ENCODE measurements at regions not wholly inside any gene's neighbourhood (a gene's known extent, or its start where the extent isn't known, plus 50 kb on each side); places are given as distances from the start of the nearest gene placed in this dataset.
"Not testable (repeated sequence)": the region's sequence is repeated elsewhere in the genome, so short reads cannot be mapped to it uniquely, and the experiment has no call there.

GRCh38 chr5:2865856-2866255 lies 114.4 kb upstream of the IRX2 start:
- ChIA-PET POLR2A (no interaction called here), CTCF (no interaction called here)
- Mint-ChIP-seq H3K36me3 (ENCODE audit: low read depth) (no peaks in the 10 kb centered on the region), H3K9me3 (peaks cover 7% of the 10 kb centered on the region), H3K4me1 (no peaks in the 10 kb centered on the region), H3K27ac (no peak overlapping the region), H3K27me3 (no peaks in the 10 kb centered on the region), H3K4me3 (no peak overlapping the region)
- DNase-seq, result no peak
- intact Hi-C loops (cut with micrococcal nuclease), result no loop called here
- ATAC-seq (ENCODE audit: low read depth), result no peak
- no peak for TF ChIP-seq CTCF (IDR thresholded peaks at IDR 0.05)

GRCh38 chr5:2864515-2865105 lies 113.1 kb upstream of the IRX2 start:
- ChIA-PET POLR2A (no interaction called here), CTCF (no interaction called here)
- Mint-ChIP-seq H3K9me3 (peaks cover 7% of the 10 kb centered on the region), H3K4me3 (no peak overlapping the region), H3K36me3 (ENCODE audit: low read depth) (no peaks in the 10 kb centered on the region), H3K27ac (no peak overlapping the region), H3K27me3 (no peaks in the 10 kb centered on the region), H3K4me1 (no peaks in the 10 kb centered on the region)
- DNase-seq (no peak), ATAC-seq (ENCODE audit: low read depth) (no peak)
- TF ChIP-seq CTCF (IDR thresholded peaks at IDR 0.05), result no peak
- intact Hi-C loops (cut with micrococcal nuclease), result no loop called here

GRCh38 chr5:2863675-2864433 lies 112.4 kb upstream of the IRX2 start:
- Mint-ChIP-seq H3K4me3 (no peak overlapping the region), H3K9me3 (peaks cover 7% of the 10 kb centered on the region), H3K27me3 (no peaks in the 10 kb centered on the region), H3K4me1 (no peaks in the 10 kb centered on the region), H3K27ac (no peak overlapping the region), H3K36me3 (ENCODE audit: low read depth) (no peaks in the 10 kb centered on the region)
- ATAC-seq (ENCODE audit: low read depth) (no peak), DNase-seq (no peak)
- CTCF ChIA-PET, result no interaction called here
- intact Hi-C loops (cut with micrococcal nuclease), result no loop called here
- POLR2A ChIA-PET, result no interaction called here
- no peak for TF ChIP-seq CTCF (IDR thresholded peaks at IDR 0.05)

GRCh38 chr5:2863133-2863532 lies 111.7 kb upstream of the IRX2 start:
- TF ChIP-seq CTCF (IDR thresholded peaks at IDR 0.05), result no peak
- H3K4me1 Mint-ChIP-seq, result no peaks in the 10 kb centered on the region
- ChIA-PET POLR2A (no interaction called here), CTCF (no interaction called here)
- no peak overlapping the region for H3K27ac Mint-ChIP-seq
- intact Hi-C loops (cut with micrococcal nuclease), result no loop called here
- no peak overlapping the region for H3K4me3 Mint-ChIP-seq
- peaks cover 7% of the 10 kb centered on the region for H3K9me3 Mint-ChIP-seq
- DNase-seq (no peak), ATAC-seq (ENCODE audit: low read depth) (no peak)
- no peaks in the 10 kb centered on the region for H3K27me3 Mint-ChIP-seq
- H3K36me3 Mint-ChIP-seq (ENCODE audit: low read depth), result no peaks in the 10 kb centered on the region

- H3K27ac Mint-ChIP-seq; ATAC-seq (ENCODE audit: low read depth); H3K27me3 Mint-ChIP-seq; DNase-seq; H3K4me1 Mint-ChIP-seq; CTCF ChIA-PET; intact Hi-C loops (cut with micrococcal nuclease); H3K36me3 Mint-ChIP-seq (ENCODE audit: low read depth); POLR2A ChIA-PET; H3K4me3 Mint-ChIP-seq; H3K9me3 Mint-ChIP-seq: not testable (repeated sequence)
Measured at GRCh38 chr5:2862176-2862575, 110.7 kb upstream of the IRX2 start.

All from activated B cell treated with CpG ODN at 0.5 μM for 24 hours (primary cell).